RWPE2 (cell line): ENCODE measurements at regions not wholly inside any gene's neighbourhood (a gene's known extent, or its start where the extent isn't known, plus 50 kb on each side); places are given as distances from the start of the nearest gene placed in this dataset.

Experiments
- ATAC-seq: fragments of 200-7000 bp; cut with Tn5 transposase; 3 replicates; pipeline ENCODE4 v1.9.1; 2021; ENCODE audit warnings: low read depth
- DNase-seq: peaks from one replicate; pipeline ENCODE4 v3.0.0-alpha.2; 2020; ENCODE audit warnings: low spot score
- H3K27ac ChIP-seq: fragments of 450-650 bp; 2 replicates; pipeline ENCODE4 v1.5.1; 2017; ENCODE audit warnings: mild to moderate bottlenecking; ENCODE audit not compliant: poor library complexity, severe bottlenecking
- H3K27me3 ChIP-seq: fragments of 250-450 bp; sonication (Bioruptor Pico); 2 replicates; pipeline ENCODE4 v1.5.1; 2021; ENCODE audit warnings: mild to moderate bottlenecking, moderate library complexity; ENCODE audit not compliant: insufficient read depth, poor library complexity, severe bottlenecking
- H3K36me3 ChIP-seq: fragments of 250-450 bp; sonication (Bioruptor Pico); 2 replicates; pipeline ENCODE4 v1.5.1; 2020; ENCODE audit warnings: low read depth, mild to moderate bottlenecking, moderate library complexity
- H3K4me1 ChIP-seq: fragments of 250-450 bp; sonication (Bioruptor Pico); 2 replicates; pipeline ENCODE4 v1.5.1; 2021; ENCODE audit warnings: mild to moderate bottlenecking, moderate library complexity; ENCODE audit not compliant: insufficient read depth, poor library complexity, severe bottlenecking
- H3K4me3 ChIP-seq: fragments of 250-450 bp; sonication (Bioruptor Pico); 2 replicates; pipeline ENCODE4 v1.5.1; 2021; ENCODE audit warnings: mild to moderate bottlenecking, moderate library complexity; ENCODE audit not compliant: severe bottlenecking
- H3K9me3 ChIP-seq: fragments of 250-450 bp; sonication (Bioruptor Pico); 2 replicates; pipeline ENCODE4 v1.5.1; 2021; ENCODE audit warnings: mild to moderate bottlenecking, moderate library complexity; ENCODE audit not compliant: severe bottlenecking
- TF ChIP-seq, protein P1 (sequence below): fragments of 450-650 bp; IDR thresholded peaks from one replicate; pipeline ENCODE4 v1.5.1; 2017; ENCODE audit warnings: mild to moderate bottlenecking, moderate library complexity; ENCODE audit not compliant: poor library complexity, severe bottlenecking

DNA sequence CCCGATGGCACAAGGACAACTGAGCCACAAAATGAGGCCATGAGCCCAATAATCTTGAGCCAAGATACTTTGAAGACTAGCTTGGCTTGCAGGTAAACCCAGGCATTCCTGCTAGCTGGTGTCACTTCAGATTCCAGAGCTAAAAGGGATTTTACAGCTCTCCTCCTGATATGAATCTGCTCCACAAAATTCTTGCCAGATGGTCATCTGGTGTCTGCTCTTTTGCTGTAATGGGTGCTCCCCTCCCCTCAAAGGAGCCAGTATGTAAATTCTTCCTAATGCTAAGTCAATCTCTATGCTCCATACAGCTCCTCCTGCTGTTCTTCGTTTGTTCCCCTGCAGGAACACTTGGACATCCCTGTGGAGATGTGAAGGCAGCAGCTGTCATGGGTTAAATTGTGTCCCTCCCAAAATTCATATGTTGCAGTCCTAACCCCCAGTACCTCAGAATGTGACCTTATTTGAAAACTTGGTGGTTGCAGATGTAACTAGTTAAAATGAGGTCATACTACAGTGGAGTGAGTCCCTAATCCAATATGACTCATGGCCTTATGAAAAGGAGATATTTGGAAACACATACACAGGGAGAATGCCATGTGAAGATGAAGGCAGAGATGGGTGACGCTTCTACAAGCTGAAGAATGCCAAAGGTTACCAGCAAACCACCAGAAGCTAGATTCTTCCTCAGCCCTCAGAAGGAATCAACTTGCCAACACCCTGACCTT lies 180.6 kb upstream of the PALMD start:
- peak; percentile 90 for ATAC-seq
- H3K4me1 ChIP-seq = no peaks in the 10 kb centered on the region
- H3K27ac ChIP-seq = no peak overlapping the region
- no peaks in the 10 kb centered on the region for H3K27me3 ChIP-seq
- H3K36me3 ChIP-seq = no peaks in the 10 kb centered on the region
- H3K9me3 ChIP-seq = no peaks in the 10 kb centered on the region
- no peak for DNase-seq
- H3K4me3 ChIP-seq = no peak overlapping the region
- TF ChIP-seq, protein P1, sequence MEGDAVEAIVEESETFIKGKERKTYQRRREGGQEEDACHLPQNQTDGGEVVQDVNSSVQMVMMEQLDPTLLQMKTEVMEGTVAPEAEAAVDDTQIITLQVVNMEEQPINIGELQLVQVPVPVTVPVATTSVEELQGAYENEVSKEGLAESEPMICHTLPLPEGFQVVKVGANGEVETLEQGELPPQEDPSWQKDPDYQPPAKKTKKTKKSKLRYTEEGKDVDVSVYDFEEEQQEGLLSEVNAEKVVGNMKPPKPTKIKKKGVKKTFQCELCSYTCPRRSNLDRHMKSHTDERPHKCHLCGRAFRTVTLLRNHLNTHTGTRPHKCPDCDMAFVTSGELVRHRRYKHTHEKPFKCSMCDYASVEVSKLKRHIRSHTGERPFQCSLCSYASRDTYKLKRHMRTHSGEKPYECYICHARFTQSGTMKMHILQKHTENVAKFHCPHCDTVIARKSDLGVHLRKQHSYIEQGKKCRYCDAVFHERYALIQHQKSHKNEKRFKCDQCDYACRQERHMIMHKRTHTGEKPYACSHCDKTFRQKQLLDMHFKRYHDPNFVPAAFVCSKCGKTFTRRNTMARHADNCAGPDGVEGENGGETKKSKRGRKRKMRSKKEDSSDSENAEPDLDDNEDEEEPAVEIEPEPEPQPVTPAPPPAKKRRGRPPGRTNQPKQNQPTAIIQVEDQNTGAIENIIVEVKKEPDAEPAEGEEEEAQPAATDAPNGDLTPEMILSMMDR = no peak

DNA sequence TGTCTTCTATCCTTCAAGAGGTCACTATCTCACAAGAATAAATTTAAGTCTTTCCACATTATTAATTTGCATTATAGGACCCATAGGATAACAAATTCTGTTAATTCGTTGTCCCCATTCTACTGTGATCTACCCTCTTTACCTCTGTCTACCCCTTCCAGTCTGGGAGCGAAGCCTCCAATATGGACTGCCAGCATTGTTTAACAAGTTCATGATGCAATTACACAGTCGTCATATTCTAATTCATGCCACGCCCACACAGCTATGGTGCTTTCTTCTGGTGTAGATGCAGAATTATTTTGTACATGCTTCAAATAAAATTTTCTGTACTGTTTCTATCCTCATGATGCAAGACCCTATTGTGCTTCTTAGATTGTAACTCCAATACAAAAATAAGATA lies 178.3 kb upstream of the PALMD start:
- Histone ChIP-seq H3K9me3 (no peaks in the 10 kb centered on the region), H3K27ac (no peak overlapping the region), H3K36me3 (no peaks in the 10 kb centered on the region), H3K27me3 (no peaks in the 10 kb centered on the region), H3K4me3 (no peak overlapping the region), H3K4me1 (no peaks in the 10 kb centered on the region)
- TF ChIP-seq, protein P1 = no peak
- no peak for ATAC-seq
- DNase-seq = no peak

DNA sequence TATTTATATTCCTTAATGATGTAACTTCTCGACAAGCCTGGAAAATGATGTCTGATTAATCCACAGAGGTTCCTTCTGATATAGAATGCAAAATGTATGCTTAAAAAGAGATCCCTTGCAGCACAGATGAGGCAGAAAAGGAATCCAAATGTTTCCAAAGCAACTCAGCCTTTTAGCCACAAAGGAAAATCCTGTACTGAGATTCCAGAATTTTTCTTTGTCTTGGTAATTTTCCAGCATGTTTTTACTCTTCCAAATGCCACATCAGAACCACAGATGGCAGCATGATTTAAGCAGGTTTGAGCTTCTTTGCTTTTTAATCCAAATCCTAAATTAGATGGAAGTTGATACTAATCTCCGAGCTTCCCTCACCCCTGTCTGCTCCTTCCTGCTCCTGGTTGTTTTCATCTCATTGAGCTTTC lies 176.4 kb upstream of the PALMD start:
- ATAC-seq (no peak), DNase-seq (no peak)
- TF ChIP-seq, protein P1 = no peak
- no peaks in the 10 kb centered on the region for H3K9me3 ChIP-seq
- H3K4me1 ChIP-seq = no peaks in the 10 kb centered on the region
- no peaks in the 10 kb centered on the region for H3K27me3 ChIP-seq
- H3K36me3 ChIP-seq = no peaks in the 10 kb centered on the region
- H3K27ac ChIP-seq = no peak overlapping the region
- no peak overlapping the region for H3K4me3 ChIP-seq

DNA sequence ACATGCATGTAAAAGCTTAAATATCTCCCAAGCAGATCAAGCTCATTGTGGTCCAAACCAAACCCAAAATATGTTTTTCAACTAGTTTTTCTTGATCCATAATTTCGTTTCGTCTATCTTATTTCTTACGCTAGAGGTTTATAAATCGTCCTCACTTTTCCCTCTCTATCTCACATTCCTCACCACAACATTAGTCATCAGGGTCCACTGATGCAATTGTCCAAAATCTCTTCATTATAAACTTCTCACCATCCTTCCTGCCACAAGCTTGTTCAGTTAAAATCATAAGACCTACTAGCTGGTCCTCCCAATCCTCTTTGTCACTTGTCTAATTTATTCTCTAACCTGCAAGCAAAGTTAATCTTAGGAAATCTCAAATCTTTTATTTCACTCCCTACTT lies 173.0 kb upstream of the PALMD start:
- no peaks in the 10 kb centered on the region for H3K27me3 ChIP-seq
- DNase-seq = no peak
- H3K4me1 ChIP-seq = no peaks in the 10 kb centered on the region
- ATAC-seq = no peak
- TF ChIP-seq, protein P1 = no peak
- H3K4me3 ChIP-seq = no peak overlapping the region
- H3K36me3 ChIP-seq = no peaks in the 10 kb centered on the region
- H3K9me3 ChIP-seq = no peaks in the 10 kb centered on the region
- no peak overlapping the region for H3K27ac ChIP-seq

DNA sequence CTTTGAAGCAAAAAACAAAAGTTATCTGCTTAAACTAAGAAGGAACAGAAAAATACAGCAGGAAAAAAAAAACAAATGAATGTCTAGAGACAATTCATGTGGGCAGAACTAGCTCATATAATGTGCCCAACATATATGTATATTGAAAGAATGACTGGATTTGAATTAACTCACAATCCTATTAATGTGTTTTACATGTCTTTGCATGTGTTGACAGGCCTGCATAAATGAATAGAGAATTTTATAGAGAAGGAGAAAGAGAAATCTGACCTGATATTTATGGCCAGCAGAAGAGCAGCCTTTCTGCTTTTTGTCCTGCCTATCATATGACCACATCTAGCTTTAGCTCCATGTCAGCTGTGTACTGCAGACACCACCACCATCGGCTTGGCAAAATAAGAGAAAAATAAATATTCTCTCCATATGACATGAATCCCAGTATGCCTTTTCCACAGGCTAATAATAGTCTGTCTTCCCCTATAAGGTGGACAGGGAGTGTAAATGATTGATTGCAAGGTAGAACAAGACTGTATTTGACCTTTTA lies 171.5 kb upstream of the PALMD start:
- Histone ChIP-seq H3K27me3 (no peaks in the 10 kb centered on the region), H3K4me3 (no peak overlapping the region), H3K9me3 (no peaks in the 10 kb centered on the region), H3K36me3 (no peaks in the 10 kb centered on the region), H3K27ac (no peak overlapping the region), H3K4me1 (no peaks in the 10 kb centered on the region)
- no peak for DNase-seq
- TF ChIP-seq, protein P1 = no peak
- no peak for ATAC-seq
